ENCODE measurements at regions not wholly inside any gene's neighbourhood (a gene's known extent, or its start where the extent isn't known, plus 50 kb on each side); places are given as distances from the start of the nearest gene placed in this dataset.

GRCh38 chr16:86129541-86129940, 230.6 kb downstream of the IRF8 start:
- FAIRE-seq (no peak), DNase-seq (ENCODE audit: low spot score in 2 of 2) (no peak)

- FAIRE-seq (no peak), DNase-seq (ENCODE audit: low spot score in 2 of 2) (no peak)
These were observed 234.4 kb downstream of the IRF8 start for GRCh38 chr16:86133377-86133776.

- DNase-seq (ENCODE audit: low spot score in 2 of 2) = no peak
- no peak for FAIRE-seq
These were observed 234.9 kb downstream of the IRF8 start for GRCh38 chr16:86133847-86134375.

- DNase-seq (ENCODE audit: low spot score in 2 of 2) (no peak), FAIRE-seq (no peak)
These were observed 236.0 kb downstream of the IRF8 start for GRCh38 chr16:86134802-86135461.

GRCh38 chr16:86137359-86137758, 238.4 kb downstream of the IRF8 start:
- FAIRE-seq (no peak), DNase-seq (ENCODE audit: low spot score in 2 of 2) (no peak)

- FAIRE-seq (no peak), DNase-seq (ENCODE audit: low spot score in 2 of 2) (no peak)
These were observed 239.4 kb downstream of the IRF8 start for GRCh38 chr16:86138121-86139085.

GRCh38 chr16:86142801-86143236, 243.9 kb downstream of the IRF8 start:
- FAIRE-seq = no peak
- no peak for DNase-seq (ENCODE audit: low spot score in 2 of 2)

- DNase-seq (ENCODE audit: low spot score in 2 of 2) (no peak), FAIRE-seq (no peak)
These were observed 244.7 kb downstream of the IRF8 start for GRCh38 chr16:86143666-86144065.

- FAIRE-seq (no peak), DNase-seq (ENCODE audit: low spot score in 2 of 2) (no peak)
These were observed 246.7 kb downstream of the IRF8 start for GRCh38 chr16:86145669-86146068.

GRCh38 chr16:86150641-86151238, 251.8 kb downstream of the IRF8 start:
- no peak for DNase-seq (ENCODE audit: low spot score in 2 of 2)
- no peak for FAIRE-seq

GRCh38 chr16:86151239-86151851, 252.4 kb downstream of the IRF8 start:
- DNase-seq (ENCODE audit: low spot score in 2 of 2) (no peak), FAIRE-seq (no peak)

- FAIRE-seq = no peak
- no peak for DNase-seq (ENCODE audit: low spot score in 2 of 2)
These were observed 257.2 kb downstream of the IRF8 start for GRCh38 chr16:86156155-86156554.

- no peak for FAIRE-seq
These were observed 258.8 kb downstream of the IRF8 start for GRCh38 chr16:86157616-86158247.

GRCh38 chr16:86158688-86159360, 259.9 kb downstream of the IRF8 start:
- DNase-seq (ENCODE audit: low spot score in 2 of 2) = no peak
- no peak for FAIRE-seq

More at GRCh38 chr16:86157616-86158247, 258.8 kb downstream of the IRF8 start:
- no peak for DNase-seq (ENCODE audit: low spot score in 2 of 2)

GRCh38 chr16:86165479-86165878, 266.5 kb downstream of the IRF8 start:
- no peak for FAIRE-seq
- no peak for DNase-seq (ENCODE audit: low spot score in 2 of 2)

GRCh38 chr16:86166414-86166813, 267.5 kb downstream of the IRF8 start:
- DNase-seq (ENCODE audit: low spot score in 2 of 2) (no peak), FAIRE-seq (no peak)

GRCh38 chr16:86167061-86167460, 268.1 kb downstream of the IRF8 start:
- DNase-seq (ENCODE audit: low spot score in 2 of 2) (no peak), FAIRE-seq (no peak)

GRCh38 chr16:86170720-86171119, 271.8 kb downstream of the IRF8 start:
- no peak for FAIRE-seq

GRCh38 chr16:86171329-86171728, 272.4 kb downstream of the IRF8 start:
- FAIRE-seq = no peak
- no peak for DNase-seq (ENCODE audit: low spot score in 2 of 2)

More at GRCh38 chr16:86170720-86171119, 271.8 kb downstream of the IRF8 start:
- DNase-seq (ENCODE audit: low spot score in 2 of 2) = no peak

Data from frontal cortex (tissue), 3 donors.